HG02610 (cell line): ENCODE measurements at regions not wholly inside any gene's neighbourhood (a gene's known extent, or its start where the extent isn't known, plus 50 kb on each side); places are given as distances from the start of the nearest gene placed in this dataset.

Experiments used
- ATAC-seq: cut with Tn5 transposase; IDR thresholded peaks from one replicate; pipeline ENCODE4 v1.9.1; 2021; ENCODE audit warnings: mild to moderate bottlenecking, moderate library complexity; ENCODE audit not compliant: unreplicated experiment

GRCh38 chr5:124474528-124475215 is 271.8 kb downstream of the ZNF608 start:
- ATAC-seq, result no peak

- no peak for ATAC-seq
Measured at GRCh38 chr5:124468671-124469411, 277.6 kb downstream of the ZNF608 start.

- no peak for ATAC-seq
Measured at GRCh38 chr5:124467745-124468144, 278.7 kb downstream of the ZNF608 start.

DNA sequence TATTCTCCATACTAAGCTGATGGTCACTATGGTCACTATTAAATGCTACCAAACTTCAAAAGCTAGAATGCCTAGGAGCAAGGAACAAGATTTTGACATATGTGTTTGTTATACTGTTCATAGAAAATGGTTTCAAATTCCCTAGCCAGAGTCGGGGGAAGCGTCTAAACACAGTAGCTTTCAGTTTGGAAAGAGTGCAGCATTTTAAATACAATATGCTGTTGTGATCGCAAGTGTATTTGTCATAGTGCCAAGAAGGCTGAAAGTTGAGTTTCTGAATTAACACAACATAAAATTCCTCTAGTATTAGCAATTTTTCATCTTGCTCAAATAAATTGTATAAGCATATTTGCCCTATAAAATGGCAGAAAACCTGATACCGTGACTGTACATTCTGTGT is 280.4 kb downstream of the ZNF608 start:
- ATAC-seq, result no peak

DNA sequence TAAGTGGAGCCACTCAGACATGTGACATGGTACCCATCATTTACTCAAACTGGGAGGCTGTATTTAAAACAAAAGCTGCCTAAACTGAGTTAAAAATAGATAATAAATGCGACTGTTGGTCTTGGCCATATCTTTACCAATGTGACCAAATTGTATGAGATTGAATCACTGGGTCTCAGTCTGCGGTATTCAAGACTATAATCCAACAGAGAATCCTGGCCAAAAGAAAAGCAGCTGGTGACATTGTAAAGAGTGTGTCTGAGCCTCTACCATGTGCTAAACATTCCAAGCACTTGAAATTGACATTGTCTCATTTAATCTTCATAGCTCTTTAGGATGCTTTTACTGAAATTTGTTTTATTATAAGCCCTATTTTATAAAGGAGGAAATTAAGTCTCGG is 282.6 kb downstream of the ZNF608 start:
- no peak for ATAC-seq

DNA sequence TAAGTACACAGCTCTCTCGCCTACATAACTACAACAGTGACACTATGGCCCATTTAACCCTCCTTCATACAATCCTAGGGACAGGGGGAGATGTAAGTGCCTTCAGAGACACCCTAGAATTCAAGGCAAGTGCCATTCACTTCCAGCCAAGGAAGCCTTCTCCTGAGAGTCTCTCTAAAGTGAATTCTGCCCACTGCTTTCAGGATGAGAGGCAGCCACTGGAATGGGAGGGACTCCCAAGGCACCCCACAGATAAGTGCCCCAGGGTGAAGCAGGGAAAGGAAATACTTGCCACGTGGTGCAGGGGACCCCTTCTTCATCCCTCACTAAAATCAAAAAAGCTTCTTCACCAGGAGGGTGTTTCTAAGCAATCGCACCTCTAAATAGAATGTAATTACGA is 283.7 kb downstream of the ZNF608 start:
- no peak for ATAC-seq

- no peak for ATAC-seq
Measured at GRCh38 chr5:124461941-124462340, 284.5 kb downstream of the ZNF608 start.

DNA sequence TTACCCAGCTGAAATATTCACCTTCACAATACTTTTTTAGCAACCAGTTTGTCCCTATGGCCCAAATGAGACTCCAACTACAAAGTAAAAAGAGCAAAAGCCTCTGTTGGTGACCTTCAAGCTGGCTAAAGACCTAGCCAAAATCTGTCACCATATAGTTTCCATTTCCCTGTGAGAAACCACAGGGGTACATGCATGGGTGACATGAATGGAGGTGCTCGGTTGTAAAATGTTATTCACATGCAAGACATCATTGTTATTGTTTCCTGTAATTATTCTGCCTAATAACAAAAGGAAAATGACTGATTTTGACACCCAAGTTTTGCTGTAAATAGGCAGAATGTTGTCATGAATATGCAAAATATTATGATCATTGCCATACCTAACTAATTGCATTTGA is 285.3 kb downstream of the ZNF608 start:
- no peak for ATAC-seq

DNA sequence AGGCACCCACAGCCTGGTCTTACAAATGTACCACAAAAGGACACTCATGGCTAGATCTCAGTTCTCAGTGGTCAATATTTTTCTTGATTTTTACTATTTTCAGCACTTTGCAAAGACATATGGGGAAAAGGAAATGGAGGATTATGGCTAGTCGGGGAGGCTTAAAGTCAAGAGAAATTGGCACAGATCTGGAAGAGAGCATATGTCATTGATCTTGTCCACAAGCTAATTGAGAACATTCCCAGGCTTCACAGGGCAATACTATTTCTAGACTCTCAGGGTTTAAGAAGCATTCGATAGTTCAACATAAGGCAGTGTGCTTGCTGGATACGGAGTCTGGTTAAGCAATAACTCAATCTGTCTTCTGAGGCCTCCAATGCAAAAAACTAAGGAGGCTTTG is 285.8 kb downstream of the ZNF608 start:
- no peak for ATAC-seq

GRCh38 chr5:124459984-124460383 is 286.5 kb downstream of the ZNF608 start:
- ATAC-seq, result no peak

DNA sequence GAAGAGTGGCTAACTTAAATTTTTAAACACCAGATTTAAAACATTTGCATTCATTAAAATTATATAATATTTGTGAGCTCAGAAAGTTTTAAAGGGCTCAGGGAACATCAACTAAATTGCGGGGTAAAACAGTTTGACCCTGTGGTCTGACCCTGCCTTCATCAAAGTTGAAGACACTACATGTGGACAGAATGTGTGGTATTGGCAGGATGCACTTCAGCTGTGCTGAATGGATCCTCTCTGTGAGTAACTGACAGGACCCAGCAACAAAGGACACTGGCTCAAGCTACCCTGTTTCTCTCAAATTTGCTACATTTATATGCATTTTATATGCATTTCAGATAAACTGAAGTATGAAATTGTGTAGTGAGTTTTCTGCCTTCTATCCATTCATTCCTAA is 288.5 kb downstream of the ZNF608 start:
- no peak for ATAC-seq

- no peak for ATAC-seq
Measured at GRCh38 chr5:124457101-124457500, 289.3 kb downstream of the ZNF608 start.

GRCh38 chr5:124456249-124456648 is 290.2 kb downstream of the ZNF608 start:
- no peak for ATAC-seq

GRCh38 chr5:124454081-124454480 is 292.4 kb downstream of the ZNF608 start:
- ATAC-seq, result no peak

DNA sequence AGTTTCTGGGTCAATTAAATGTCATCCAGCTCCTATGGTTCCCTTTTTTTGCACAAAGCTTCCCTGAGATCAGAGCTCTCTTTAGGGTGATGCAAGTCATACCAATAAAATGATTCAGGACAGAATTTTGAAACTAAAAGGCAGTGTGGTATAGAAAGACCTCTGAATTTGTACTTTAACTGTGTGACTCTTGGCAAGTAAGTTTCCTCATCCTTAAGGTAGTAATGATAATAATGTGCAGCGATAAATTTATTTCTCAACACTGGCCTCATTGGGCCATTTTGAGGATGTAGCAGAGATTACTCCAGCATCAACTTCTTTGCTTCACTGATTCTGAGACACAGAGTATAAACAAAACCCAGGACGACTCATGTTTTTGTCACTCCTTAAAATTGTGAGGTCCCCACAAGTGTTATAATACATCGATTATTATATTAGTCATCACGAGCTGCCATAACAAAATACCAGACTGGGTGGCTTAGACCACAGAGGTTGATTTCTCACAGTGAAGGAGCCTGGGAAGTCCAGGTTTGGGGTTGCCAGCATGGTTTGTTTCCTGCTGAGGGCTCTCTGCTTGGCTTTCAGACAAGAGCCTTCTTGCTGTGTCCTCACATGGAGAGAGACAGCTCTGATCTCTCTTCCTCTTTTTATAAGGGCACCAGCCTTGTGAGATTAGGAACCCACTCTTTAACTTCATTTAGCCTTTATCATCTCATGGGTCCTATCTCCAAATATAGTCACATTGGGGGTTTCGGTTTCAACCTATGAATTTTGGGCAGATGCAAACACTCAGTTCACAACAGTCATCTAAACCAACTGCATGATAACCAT is 293.0 kb downstream of the ZNF608 start:
- peak; percentile 94 for ATAC-seq

DNA sequence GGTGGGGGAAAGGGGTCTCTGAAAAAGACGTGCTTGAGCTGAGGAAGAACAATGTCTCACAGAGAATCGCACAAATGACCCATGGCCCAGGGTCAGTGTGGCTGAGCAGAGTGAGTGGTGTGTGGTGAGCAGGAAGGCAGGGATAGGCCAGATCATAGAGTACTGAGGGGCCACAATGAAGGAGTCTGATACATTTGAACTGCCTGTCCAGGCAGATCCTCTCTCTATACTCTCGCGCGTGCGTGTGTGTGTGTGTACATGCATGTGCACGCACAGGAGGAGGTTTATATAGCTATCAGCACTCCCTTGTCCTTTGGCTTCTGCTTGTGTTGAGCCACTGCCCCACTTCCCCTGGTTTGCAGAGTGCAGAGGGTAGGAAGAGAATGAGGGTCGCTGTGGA is 294.0 kb downstream of the ZNF608 start:
- no peak for ATAC-seq

DNA sequence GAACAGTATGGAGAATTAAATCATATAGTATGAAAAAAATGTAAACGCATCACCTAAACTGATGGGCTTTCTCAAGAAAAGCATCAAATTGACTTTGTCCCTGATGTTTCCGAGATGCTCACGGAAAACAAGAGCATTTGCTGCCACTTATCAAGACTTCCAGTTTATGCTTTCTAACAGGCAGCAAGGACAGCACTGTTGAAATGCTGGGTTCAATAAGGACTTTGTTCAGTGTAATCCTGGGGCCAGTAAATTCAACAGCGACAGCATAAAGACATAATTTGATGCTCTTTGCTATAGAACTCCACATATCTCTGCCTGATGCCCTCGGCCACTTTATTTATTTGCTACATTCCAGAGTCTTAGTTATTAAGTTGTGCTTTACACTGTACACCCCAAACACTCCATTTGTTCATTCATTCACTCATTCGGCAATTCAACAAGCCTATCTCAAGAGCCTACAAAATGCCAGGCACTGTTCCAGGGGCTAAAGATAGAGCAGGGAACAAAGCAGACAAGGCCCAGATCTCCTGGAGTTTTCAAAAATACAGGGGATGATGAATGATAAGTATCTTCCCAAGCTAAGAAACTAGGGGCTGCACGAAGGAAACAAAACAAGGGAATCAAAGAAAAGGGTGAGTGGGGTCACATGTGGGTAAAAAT is 294.6 kb downstream of the ZNF608 start:
- ATAC-seq, result no peak

- ATAC-seq, result no peak
Measured at GRCh38 chr5:124446120-124446519, 300.3 kb downstream of the ZNF608 start.

DNA sequence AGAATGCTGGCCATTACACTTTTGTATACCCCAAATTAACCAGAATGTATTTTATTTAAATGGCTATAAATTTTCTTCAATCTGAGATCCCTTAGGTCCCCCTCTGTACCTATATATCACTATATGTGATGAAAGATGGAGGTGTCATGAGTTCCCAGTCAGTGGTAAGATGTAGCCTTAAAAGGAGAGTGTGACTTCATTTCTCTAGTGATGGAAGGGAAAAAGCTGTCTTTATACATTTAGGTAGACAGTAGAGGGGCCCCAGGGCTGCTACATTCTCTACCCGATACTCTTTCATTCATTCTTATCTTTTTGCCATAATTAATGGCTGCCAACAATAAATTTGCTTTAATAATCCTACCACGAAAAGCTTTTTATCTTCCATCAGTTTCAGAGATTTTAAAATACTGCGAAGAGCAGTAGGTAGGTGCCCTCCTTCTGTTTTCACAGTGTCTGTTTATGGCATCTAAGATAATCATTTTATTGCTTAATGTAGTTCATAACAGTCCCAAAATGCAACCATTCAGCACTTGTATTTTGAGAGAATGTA is 301.3 kb downstream of the ZNF608 start:
- ATAC-seq, result no peak

DNA sequence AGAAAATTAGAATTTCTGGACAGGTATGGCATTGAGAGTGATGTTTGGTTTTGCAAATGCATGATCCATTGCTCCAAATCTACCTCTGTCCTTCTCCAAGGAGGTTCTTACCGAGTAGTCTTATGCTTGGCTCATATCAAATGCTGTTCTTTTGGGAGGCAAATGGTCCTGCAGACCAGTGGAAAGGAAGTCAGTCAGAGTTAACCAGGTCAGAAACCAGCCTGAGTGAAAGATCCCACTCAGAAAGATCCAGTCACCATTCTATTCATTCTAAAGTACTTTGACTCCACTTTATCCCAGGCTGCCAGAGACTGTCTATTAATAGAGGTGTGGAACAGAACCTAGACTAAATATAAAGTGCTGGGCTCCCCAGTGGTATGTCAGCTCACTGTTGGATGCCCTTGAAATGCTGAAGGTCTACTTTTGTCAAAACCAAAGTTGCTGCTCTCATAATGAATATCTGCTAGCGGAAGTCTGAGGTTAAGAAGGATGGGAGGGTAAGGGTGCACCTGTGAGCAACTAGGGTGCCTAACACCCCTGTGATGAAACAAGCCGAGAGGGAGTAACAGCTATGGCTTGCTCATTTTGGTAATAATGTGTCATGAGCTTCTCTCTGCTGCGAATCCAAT is 302.2 kb downstream of the ZNF608 start:
- ATAC-seq, result peak; percentile 100
